ENCODE measurements at regions not wholly inside any gene's neighbourhood (a gene's known extent, or its start where the extent isn't known, plus 50 kb on each side); places are given as distances from the start of the nearest gene placed in this dataset.

DNA sequence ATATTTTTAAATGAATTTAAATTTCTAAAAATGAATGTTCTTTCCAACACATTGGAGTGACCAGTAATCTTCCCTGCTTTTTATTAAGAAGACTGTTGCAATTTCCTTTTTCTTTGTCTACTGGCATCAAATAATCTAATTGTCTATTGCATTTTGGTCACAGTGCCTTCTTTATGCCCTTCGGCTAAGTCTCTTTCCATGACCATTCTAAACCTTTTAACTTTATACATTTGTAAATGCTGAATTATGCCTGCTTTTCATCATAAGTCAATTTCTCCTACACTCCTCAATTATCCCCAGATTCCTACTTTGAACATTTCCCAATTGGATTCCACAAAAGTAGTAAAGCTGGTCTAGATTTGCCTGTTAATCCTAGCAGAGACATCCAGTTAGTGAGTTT is 69.1 kb upstream of the HSF2 start:
- DNase-seq (no peak), ATAC-seq (no peak)
- no peaks in the 10 kb centered on the region for H3K79me2 ChIP-seq (ENCODE audit: low read length)
- TF ChIP-seq EZH2 (IDR thresholded peaks at IDR 0.05; ENCODE audit: low read length, unreplicated experiment) (no peak), CTCF (conservative IDR thresholded peaks at IDR 0.05; ENCODE audit: low read depth, low read length) (no peak), EZH2phosphoT487 (IDR thresholded peaks at IDR 0.05; ENCODE audit: borderline replicate concordance, low read length) (no peak)
- no peaks in the 10 kb centered on the region for H3K36me3 ChIP-seq (ENCODE audit: low read depth, low read length)
- no peaks in the 10 kb centered on the region for H3K9me3 ChIP-seq (ENCODE audit: low read length)
- H2AFZ ChIP-seq (ENCODE audit: low read length), result no peak overlapping the region
- no peak overlapping the region for H3K9ac ChIP-seq (ENCODE audit: low read length)
- no TSS peak for BruUV-seq (replicated peaks)
- H3K4me1 ChIP-seq (ENCODE audit: insufficient read depth, low read length), result no peaks in the 10 kb centered on the region
- intact Hi-C loops (cut with micrococcal nuclease), result no loop called here
- POLR2A ChIA-PET (ENCODE audit: unreplicated experiment), result no interaction called here
- no peaks in the 10 kb centered on the region for H3F3A ChIP-seq (ENCODE audit: low read length, unreplicated experiment)
- CTCF ChIA-PET, result no interaction called here
- H3K9me2 ChIP-seq (replicated peaks; ENCODE audit: low read length), result no peaks in the 10 kb centered on the region
- no peaks in the 10 kb centered on the region for H4K20me1 ChIP-seq (ENCODE audit: low read length)
- peaks cover 10% of the 10 kb centered on the region; the same call in 1 of the 2 replicates for H3K27me3 ChIP-seq (ENCODE audit: low read length)
- H3K4me3 ChIP-seq (ENCODE audit: low read length), result no peak overlapping the region
- no peak overlapping the region for H3K4me2 ChIP-seq (ENCODE audit: low read length)
- no peak overlapping the region for H3K27ac ChIP-seq (ENCODE audit: low read length)

DNA sequence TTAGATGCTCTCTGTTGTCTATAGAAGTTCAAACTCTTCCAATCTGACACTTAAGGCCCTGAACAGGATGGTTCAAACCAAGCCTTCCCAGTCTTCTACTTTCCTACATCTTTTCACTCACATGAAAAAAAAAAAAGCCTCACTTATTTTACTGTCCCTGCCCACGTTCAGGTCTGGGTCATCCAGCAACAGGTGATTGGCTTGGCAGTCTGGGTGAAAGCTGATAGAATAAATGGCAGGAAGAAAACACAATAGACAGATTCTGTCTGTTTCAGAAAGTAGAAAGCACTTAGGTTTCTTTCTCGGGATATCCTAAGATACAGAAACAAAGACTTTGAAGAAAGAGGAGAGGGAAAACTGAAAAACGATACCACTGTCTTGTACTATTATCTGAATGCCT is 61.8 kb upstream of the HSF2 start:
- POLR2A ChIA-PET (ENCODE audit: unreplicated experiment), result no interaction called here
- no peaks in the 10 kb centered on the region for H3K4me1 ChIP-seq (ENCODE audit: insufficient read depth, low read length)
- H4K20me1 ChIP-seq (ENCODE audit: low read length), result no peaks in the 10 kb centered on the region
- no peak for TF ChIP-seq CTCF (conservative IDR thresholded peaks at IDR 0.05; ENCODE audit: low read depth, low read length)
- TF ChIP-seq EZH2phosphoT487 (IDR thresholded peaks at IDR 0.05; ENCODE audit: borderline replicate concordance, low read length), result no peak
- no peak overlapping the region for H2AFZ ChIP-seq (ENCODE audit: low read length)
- no peak overlapping the region for H3K27ac ChIP-seq (ENCODE audit: low read length)
- intact Hi-C loops (cut with micrococcal nuclease), result no loop called here
- no TSS peak for BruUV-seq (replicated peaks)
- H3K79me2 ChIP-seq (ENCODE audit: low read length), result no peaks in the 10 kb centered on the region
- H3K9ac ChIP-seq (ENCODE audit: low read length), result no peak overlapping the region
- DNase-seq (no peak), ATAC-seq (no peak)
- no peaks in the 10 kb centered on the region for H3F3A ChIP-seq (ENCODE audit: low read length, unreplicated experiment)
- H3K9me2 ChIP-seq (replicated peaks; ENCODE audit: low read length), result no peaks in the 10 kb centered on the region
- no peaks in the 10 kb centered on the region for H3K36me3 ChIP-seq (ENCODE audit: low read depth, low read length)
- no peak overlapping the region for H3K4me3 ChIP-seq (ENCODE audit: low read length)
- peaks cover 23% of the 10 kb centered on the region for H3K27me3 ChIP-seq (ENCODE audit: low read length)
- no peaks in the 10 kb centered on the region for H3K9me3 ChIP-seq (ENCODE audit: low read length)
- CTCF ChIA-PET, result no interaction called here
- no peak overlapping the region for H3K4me2 ChIP-seq (ENCODE audit: low read length)

DNA sequence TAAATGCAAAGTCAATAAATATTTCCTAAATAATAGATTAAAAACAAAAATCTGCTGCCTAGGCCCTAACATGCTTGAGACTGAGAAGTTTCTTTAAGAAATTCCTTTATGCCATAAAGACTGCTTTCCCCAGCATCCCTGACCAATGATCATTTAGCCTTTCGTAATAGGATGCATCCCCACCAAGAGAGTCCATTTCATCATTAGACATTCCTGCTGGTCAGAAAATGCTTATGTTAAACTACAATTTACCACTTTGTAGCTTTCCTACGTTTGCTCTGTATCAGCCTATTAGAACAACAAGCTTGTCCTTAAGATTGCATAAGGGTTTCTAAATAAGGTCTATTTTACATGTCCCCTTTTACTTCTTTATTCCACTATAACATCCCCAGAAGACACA is 59.8 kb upstream of the HSF2 start:
- H3K79me2 ChIP-seq (ENCODE audit: low read length), result no peaks in the 10 kb centered on the region
- H3K27ac ChIP-seq (ENCODE audit: low read length), result no peak overlapping the region
- H3F3A ChIP-seq (ENCODE audit: low read length, unreplicated experiment), result no peaks in the 10 kb centered on the region
- H3K9me2 ChIP-seq (replicated peaks; ENCODE audit: low read length), result no peaks in the 10 kb centered on the region
- no peak for DNase-seq
- H3K9me3 ChIP-seq (ENCODE audit: low read length), result no peaks in the 10 kb centered on the region
- H3K9ac ChIP-seq (ENCODE audit: low read length), result no peak overlapping the region
- H3K27me3 ChIP-seq (ENCODE audit: low read length), result peaks cover 42% of the 10 kb centered on the region
- no peaks in the 10 kb centered on the region for H3K36me3 ChIP-seq (ENCODE audit: low read depth, low read length)
- H3K4me2 ChIP-seq (ENCODE audit: low read length), result no peak overlapping the region
- POLR2A ChIA-PET (ENCODE audit: unreplicated experiment), result interaction anchor here (0.6 kb wide), 1 partner anchor 55 kb away, joined by 6 read pairs; no protein-coding TSS in a partner anchor
- no peaks in the 10 kb centered on the region for H3K4me1 ChIP-seq (ENCODE audit: insufficient read depth, low read length)
- BruUV-seq (replicated peaks), result no TSS peak
- no peak for ATAC-seq
- H3K4me3 ChIP-seq (ENCODE audit: low read length), result no peak overlapping the region
- intact Hi-C loops (cut with micrococcal nuclease), result no loop called here
- CTCF ChIA-PET, result no interaction called here
- no peaks in the 10 kb centered on the region for H4K20me1 ChIP-seq (ENCODE audit: low read length)
- TF ChIP-seq CTCF (conservative IDR thresholded peaks at IDR 0.05; ENCODE audit: low read depth, low read length), result no peak
- no peak for TF ChIP-seq EZH2 (IDR thresholded peaks at IDR 0.05; ENCODE audit: low read length, unreplicated experiment)
- TF ChIP-seq EZH2phosphoT487 (IDR thresholded peaks at IDR 0.05; ENCODE audit: borderline replicate concordance, low read length), result no peak
- H2AFZ ChIP-seq (ENCODE audit: low read length), result no peak overlapping the region

All from PC-3 (cell line).